Limb (tissue), 2 donors: ENCODE measurements at regions not wholly inside any gene's neighbourhood (a gene's known extent, or its start where the extent isn't known, plus 50 kb on each side); places are given as distances from the start of the nearest gene placed in this dataset.

Experiments used
- DNase-seq, 2 donors: peaks; one replicate each; pipeline ENCODE4 v3.0.0-alpha.2; 2016; ENCODE audit errors: extremely low spot score in 2 of 2

- DNase-seq: no peak
Observed at GRCh38 chr12:60035835-60036234, 440.0 kb downstream of the SLC16A7 start.

- DNase-seq: no peak
Observed at GRCh38 chr12:60042835-60043234, 447.0 kb downstream of the SLC16A7 start.

- DNase-seq: no peak
Observed at GRCh38 chr12:60043236-60043635, 447.4 kb downstream of the SLC16A7 start.

- DNase-seq: no peak
Observed at GRCh38 chr12:60052483-60052882, 456.7 kb downstream of the SLC16A7 start.

GRCh38 chr12:60059180-60059579, 463.4 kb downstream of the SLC16A7 start:
- no peak for DNase-seq

GRCh38 chr12:60066655-60067054, 470.8 kb downstream of the SLC16A7 start:
- DNase-seq: no peak

- no peak for DNase-seq
Observed at GRCh38 chr12:60070552-60070951, 474.7 kb downstream of the SLC16A7 start.

- no peak for DNase-seq
Observed at GRCh38 chr12:60071759-60072191, 475.9 kb downstream of the SLC16A7 start.

GRCh38 chr12:60072911-60073310, 477.1 kb downstream of the SLC16A7 start:
- DNase-seq: no peak

GRCh38 chr12:60075091-60075490, 479.3 kb downstream of the SLC16A7 start:
- DNase-seq: no peak

- DNase-seq: no peak
Observed at GRCh38 chr12:60078026-60078425, 482.2 kb downstream of the SLC16A7 start.

- no peak for DNase-seq
Observed at GRCh38 chr12:60093428-60093827, 497.6 kb downstream of the SLC16A7 start.

- DNase-seq: no peak
Observed at GRCh38 chr12:60094436-60094835, 498.6 kb downstream of the SLC16A7 start.

- DNase-seq: no peak
Observed at GRCh38 chr12:60096727-60097126, 500.9 kb downstream of the SLC16A7 start.

GRCh38 chr12:60100160-60100559, 504.3 kb downstream of the SLC16A7 start:
- DNase-seq: no peak

- no peak for DNase-seq
Observed at GRCh38 chr12:60100852-60101251, 505.0 kb downstream of the SLC16A7 start.

GRCh38 chr12:60101715-60102114, 505.9 kb downstream of the SLC16A7 start:
- no peak for DNase-seq

GRCh38 chr12:60106214-60106613, 510.4 kb downstream of the SLC16A7 start:
- DNase-seq: no peak

- DNase-seq: no peak
Observed at GRCh38 chr12:60107992-60108391, 512.2 kb downstream of the SLC16A7 start.

- no peak for DNase-seq
Observed at GRCh38 chr12:60112063-60112462, 516.2 kb downstream of the SLC16A7 start.

- DNase-seq: no peak
Observed at GRCh38 chr12:60112763-60113162, 516.9 kb downstream of the SLC16A7 start.

- DNase-seq: no peak
Observed at GRCh38 chr12:60114169-60114568, 518.3 kb downstream of the SLC16A7 start.

- no peak for DNase-seq
Observed at GRCh38 chr12:60119327-60119726, 523.5 kb downstream of the SLC16A7 start.

- DNase-seq: no peak
Observed at GRCh38 chr12:60120199-60120598, 524.4 kb downstream of the SLC16A7 start.
